Motor neuron (in vitro differentiated cells): ENCODE measurements at regions not wholly inside any gene's neighbourhood (a gene's known extent, or its start where the extent isn't known, plus 50 kb on each side); places are given as distances from the start of the nearest gene placed in this dataset.

Experiments
- ATAC-seq, 8 experiments: fragments of 200-7000 bp; cut with Tn5 transposase; replicated peaks in 6 of 8; 2 replicates each; pipeline ENCODE4 v1.8.0; 2021; ENCODE audit warnings: mild to moderate bottlenecking in 8 of 8, moderate library complexity in 8 of 8
- H3K27ac ChIP-seq, 2 donors: fragments of 250-450 bp; sonication (Bioruptor Pico); 2 replicates each; pipeline ENCODE4 v1.9.0; 2021; ENCODE audit warnings: antibody characterized with exemption in 2 of 2, mild to moderate bottlenecking in 2 of 2, moderate library complexity in 1 of 2
- H3K4me1 ChIP-seq, 2 donors: fragments of 250-450 bp; sonication (Bioruptor Pico); replicated peaks in 1 of 2; 2 replicates each; pipeline ENCODE4 v1.6.1; 2021; ENCODE audit warnings: antibody characterized with exemption in 2 of 2, mild to moderate bottlenecking in 2 of 2, moderate library complexity in 1 of 2
- H3K4me3 ChIP-seq, 5 donors: fragments of 250-450 bp; sonication (Bioruptor Pico); 2 replicates each; pipeline ENCODE4 v1.9.0; 2021; ENCODE audit warnings: antibody characterized with exemption in 5 of 5, mild to moderate bottlenecking in 5 of 5, moderate library complexity in 4 of 5
- WGBS, 10 experiments: fragments of 450-650 bp; shearing (Covaris generic); methylation state at CpG; one replicate each; pipeline ENCODE4 v1.0.0; 2022; 5-methylcytosine and 5-hydroxymethylcytosine counted together
- in situ Hi-C, 9 experiments: fragments of 400-800 bp; cut with MboI; loops; one replicate each; pipeline ENCODE4 v1.15.0; 2021; ENCODE audit warnings: low sequenced_read_pairs in 9 of 9, low pct_unique_long_range_greater_than_20kb in 2 of 9; ENCODE audit not compliant: unreplicated experiment in 9 of 9

DNA sequence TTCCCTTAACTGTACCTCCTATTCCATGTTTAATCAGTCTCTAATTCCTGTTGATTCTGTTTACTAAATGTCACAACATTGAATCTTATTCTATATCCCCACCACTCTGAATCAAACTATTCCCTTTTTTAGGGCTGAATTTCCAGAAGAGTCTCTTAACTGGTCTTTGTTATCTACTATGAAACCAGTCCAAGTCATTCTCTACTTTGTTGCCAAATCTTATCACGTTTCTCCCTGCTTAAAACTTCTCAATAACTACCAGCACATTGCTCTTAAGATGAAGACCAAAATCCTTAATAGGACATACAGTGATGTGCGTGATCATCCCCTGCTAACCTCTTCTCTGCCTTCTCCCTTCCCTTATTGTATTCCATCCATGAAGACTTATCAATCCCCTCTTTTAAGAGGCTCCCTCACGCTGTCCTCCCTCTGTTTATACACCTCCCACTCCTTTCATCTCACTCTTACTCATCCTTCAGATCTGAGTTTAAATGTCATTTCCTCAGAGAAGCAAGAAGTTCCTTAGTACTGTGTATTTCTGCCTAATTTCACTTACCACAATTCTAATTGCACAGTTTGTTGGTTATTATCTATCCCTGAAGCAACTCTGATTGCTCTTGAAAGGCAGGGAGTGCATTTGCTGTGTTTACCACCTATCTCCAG is 143.0 kb upstream of the AHI1 start:
- Histone ChIP-seq H3K4me1 (no peaks in the 10 kb centered on the region), H3K27ac (no peak overlapping the region), H3K4me3 (no peak overlapping the region)
- in situ Hi-C loops: no loop called here
- WGBS, 10 experiments: 35 to 86% (median 66%) methylated on average over 1 to 3 of the region's 3 CpGs
- ATAC-seq: no peak

DNA sequence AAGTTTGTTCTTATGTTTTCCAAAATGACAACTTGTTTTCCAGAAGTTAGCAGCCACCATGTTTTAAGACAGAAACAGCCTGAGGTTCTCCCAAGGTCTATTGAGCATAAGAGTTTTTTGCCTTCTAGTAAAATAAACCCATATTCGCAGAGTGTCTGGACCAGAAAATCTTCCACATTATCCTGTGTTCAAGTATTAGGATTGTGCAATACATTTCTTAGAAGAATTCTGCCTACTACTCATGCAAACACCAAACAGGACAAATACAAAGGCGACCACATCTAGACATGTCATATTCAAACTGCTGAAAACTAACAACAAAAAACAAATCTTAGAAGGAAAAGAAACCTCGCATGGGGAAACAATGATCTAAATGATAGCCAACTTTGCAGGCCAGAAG is 145.4 kb upstream of the AHI1 start:
- Histone ChIP-seq H3K4me1 (no peaks in the 10 kb centered on the region), H3K4me3 (no peak overlapping the region), H3K27ac (no peak overlapping the region)
- ATAC-seq: no peak
- in situ Hi-C loops: no loop called here
- WGBS, 10 experiments: 38 to 100% (median 89%) methylated on average over 1 to 3 of the region's 3 CpGs

GRCh38 chr6:135644394-135644793 is 146.9 kb upstream of the AHI1 start:
- Histone ChIP-seq H3K4me1 (no peaks in the 10 kb centered on the region), H3K4me3 (no peak overlapping the region), H3K27ac (no peak overlapping the region)
- 40 to 93% (median 86%) methylated on average over 1 to 3 of the region's 3 CpGs; no CpG with 5 or more reads in 1 of the 10 experiments for WGBS, 10 experiments
- ATAC-seq: no peak
- in situ Hi-C loops: no loop called here

GRCh38 chr6:135647521-135647920 is 150.0 kb upstream of the AHI1 start:
- Histone ChIP-seq H3K4me1 (no peaks in the 10 kb centered on the region), H3K27ac (no peak overlapping the region), H3K4me3 (no peak overlapping the region)
- in situ Hi-C loops: no loop called here
- no peak for ATAC-seq

- H3K27ac ChIP-seq: no peak overlapping the region
- H3K4me1 ChIP-seq: no peaks in the 10 kb centered on the region
- in situ Hi-C loops: loop anchor here in 1 of 9 experiments (25.0 kb wide), 1 partner anchor 585 kb away; no protein-coding TSS in a partner anchor
- ATAC-seq: no peak
- 30 to 100% (median 75%) methylated on average over 1 to 6 of the region's 7 CpGs; no CpG with 5 or more reads in 1 of the 10 experiments for WGBS, 10 experiments
- no peak overlapping the region for H3K4me3 ChIP-seq
These were observed 154.6 kb upstream of the AHI1 start for GRCh38 chr6:135651964-135652755.

DNA sequence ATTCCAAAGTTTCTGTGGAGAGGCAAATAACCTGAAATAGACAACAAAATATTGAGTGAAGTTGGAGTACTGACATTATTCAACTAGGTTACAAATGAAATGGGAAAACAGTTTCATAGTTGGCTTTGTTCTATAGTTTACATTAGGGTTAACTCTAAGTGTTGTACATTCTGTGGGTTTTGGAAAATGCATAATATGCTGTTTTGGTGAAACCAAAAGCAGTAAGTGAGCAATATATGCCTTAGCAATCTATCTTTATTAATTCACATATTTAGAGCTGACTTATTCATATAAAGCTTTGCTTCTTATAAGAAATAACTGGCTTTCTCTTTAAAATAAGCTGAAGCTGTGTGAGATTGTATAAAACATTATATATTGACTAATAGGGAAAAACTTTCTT is 157.5 kb upstream of the AHI1 start:
- H3K27ac ChIP-seq: no peak overlapping the region
- peaks cover 0 to 15% of the 10 kb centered on the region in 2 donors for H3K4me1 ChIP-seq
- no peak for ATAC-seq
- in situ Hi-C loops: loop anchor here in 1 of 9 experiments (25.0 kb wide), 1 partner anchor 582 kb away; no protein-coding TSS in a partner anchor
- no peak overlapping the region for H3K4me3 ChIP-seq

- Histone ChIP-seq H3K4me1 (peaks cover 0 to 15% of the 10 kb centered on the region in 2 donors), H3K27ac (no peak overlapping the region), H3K4me3 (no peak overlapping the region)
- ATAC-seq: no peak
- in situ Hi-C loops: loop anchor here in 1 of 9 experiments (25.0 kb wide), 1 partner anchor 580 kb away; no protein-coding TSS in a partner anchor
- 86 to 100% (median 100%) methylated on average over 1 to 2 of the region's 2 CpGs; no CpG with 5 or more reads in 1 of the 10 experiments for WGBS, 10 experiments
These were observed 159.7 kb upstream of the AHI1 start for GRCh38 chr6:135657207-135657606.

DNA sequence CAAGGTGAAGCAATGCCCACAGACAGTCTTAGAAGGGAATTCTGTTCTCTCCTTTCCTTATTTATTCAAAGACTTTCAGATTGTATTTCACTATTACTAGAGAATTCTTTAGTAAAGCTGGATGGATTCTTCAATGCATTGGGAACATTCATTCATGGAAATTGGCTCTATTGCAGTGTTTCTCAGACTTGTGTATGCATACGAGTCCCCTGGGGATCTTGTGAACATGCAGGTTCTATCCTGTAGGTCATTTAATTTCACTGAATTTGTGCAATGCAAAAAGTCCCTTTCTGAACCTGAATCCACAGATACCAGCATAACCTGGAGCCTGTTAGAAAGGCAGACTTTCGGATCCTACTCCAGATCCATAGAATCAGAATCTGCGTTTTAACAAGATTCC is 160.9 kb upstream of the AHI1 start:
- in situ Hi-C loops: loop anchor here in 1 of 9 experiments (25.0 kb wide), 1 partner anchor 579 kb away; no protein-coding TSS in a partner anchor
- no peak overlapping the region for H3K4me3 ChIP-seq
- peaks cover 0 to 15% of the 10 kb centered on the region in 2 donors for H3K4me1 ChIP-seq
- no peak overlapping the region for H3K27ac ChIP-seq
- ATAC-seq: peak in 1 of 8 experiments; percentile 47
- 55 to 100% (median 86%) methylated on average over 1 to 3 of the region's 3 CpGs; no CpG with 5 or more reads in 1 of the 10 experiments for WGBS, 10 experiments

DNA sequence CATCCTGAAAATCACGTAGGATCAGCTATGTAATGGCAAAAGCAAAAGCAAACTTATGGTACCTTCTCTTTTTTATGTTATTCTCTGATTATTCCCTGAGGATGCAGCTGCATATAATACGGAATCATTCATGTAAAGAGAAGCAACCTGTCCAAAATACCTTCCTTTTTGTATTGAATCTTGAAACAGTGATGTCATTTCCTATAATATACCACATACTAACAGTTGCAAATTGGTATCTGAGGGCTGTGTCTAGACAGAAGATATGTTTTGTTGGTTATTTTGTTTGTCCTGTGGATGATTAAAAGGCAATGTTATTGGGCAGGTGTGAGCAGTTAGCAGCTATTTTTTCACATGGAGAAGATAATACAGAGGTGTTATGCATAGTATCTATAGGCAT is 161.4 kb upstream of the AHI1 start:
- Histone ChIP-seq H3K27ac (no peak overlapping the region), H3K4me3 (no peak overlapping the region), H3K4me1 (peaks cover 0 to 15% of the 10 kb centered on the region in 2 donors)
- ATAC-seq: no peak
- WGBS, 10 experiments: 39 to 94% (median 69%) methylated on average over 1 to 2 of the region's 2 CpGs; no CpG with 5 or more reads in 2 of the 10 experiments
- in situ Hi-C loops: loop anchor here in 1 of 9 experiments (25.0 kb wide), 1 partner anchor 578 kb away; no protein-coding TSS in a partner anchor

- in situ Hi-C loops: loop anchor here in 1 of 9 experiments (25.0 kb wide), 1 partner anchor 573 kb away; no protein-coding TSS in a partner anchor
- Histone ChIP-seq H3K4me3 (no peak overlapping the region), H3K27ac (no peak overlapping the region), H3K4me1 (peaks cover 0 to 3% of the 10 kb centered on the region in 2 donors)
- 79 to 100% (median 90%) methylated on average over 2 to 3 of the region's 3 CpGs; no CpG with 5 or more reads in 1 of the 10 experiments for WGBS, 10 experiments
- no peak for ATAC-seq
These were observed 167.0 kb upstream of the AHI1 start for GRCh38 chr6:135664527-135664926.

DNA sequence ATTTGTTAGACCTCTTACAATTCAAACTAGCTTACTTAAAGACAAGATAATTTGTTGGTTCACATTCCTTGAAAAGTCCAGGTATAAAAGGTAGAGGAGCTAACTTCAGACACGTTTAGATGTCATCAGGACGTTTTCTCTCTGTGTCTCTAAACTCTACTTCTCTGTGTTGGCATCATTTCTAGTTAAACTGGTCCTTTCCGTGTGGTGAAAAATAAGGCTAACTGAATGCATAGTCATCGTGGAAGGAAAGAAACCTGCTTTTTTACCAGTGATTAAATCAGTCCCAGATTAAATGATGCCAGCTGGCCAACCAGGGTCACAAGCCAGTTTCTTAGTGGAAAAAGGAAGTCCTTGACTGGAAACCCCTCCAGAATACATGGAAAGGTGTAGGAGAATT is 168.4 kb upstream of the AHI1 start:
- H3K4me1 ChIP-seq: peaks cover 0 to 3% of the 10 kb centered on the region in 2 donors
- ATAC-seq: no peak
- H3K27ac ChIP-seq: no peak overlapping the region
- 33 to 90% (median 69%) methylated on average over 2 to 4 of the region's 4 CpGs; no CpG with 5 or more reads in 2 of the 10 experiments for WGBS, 10 experiments
- H3K4me3 ChIP-seq: no peak overlapping the region
- in situ Hi-C loops: loop anchor here in 1 of 9 experiments (25.0 kb wide), 1 partner anchor 571 kb away; no protein-coding TSS in a partner anchor

DNA sequence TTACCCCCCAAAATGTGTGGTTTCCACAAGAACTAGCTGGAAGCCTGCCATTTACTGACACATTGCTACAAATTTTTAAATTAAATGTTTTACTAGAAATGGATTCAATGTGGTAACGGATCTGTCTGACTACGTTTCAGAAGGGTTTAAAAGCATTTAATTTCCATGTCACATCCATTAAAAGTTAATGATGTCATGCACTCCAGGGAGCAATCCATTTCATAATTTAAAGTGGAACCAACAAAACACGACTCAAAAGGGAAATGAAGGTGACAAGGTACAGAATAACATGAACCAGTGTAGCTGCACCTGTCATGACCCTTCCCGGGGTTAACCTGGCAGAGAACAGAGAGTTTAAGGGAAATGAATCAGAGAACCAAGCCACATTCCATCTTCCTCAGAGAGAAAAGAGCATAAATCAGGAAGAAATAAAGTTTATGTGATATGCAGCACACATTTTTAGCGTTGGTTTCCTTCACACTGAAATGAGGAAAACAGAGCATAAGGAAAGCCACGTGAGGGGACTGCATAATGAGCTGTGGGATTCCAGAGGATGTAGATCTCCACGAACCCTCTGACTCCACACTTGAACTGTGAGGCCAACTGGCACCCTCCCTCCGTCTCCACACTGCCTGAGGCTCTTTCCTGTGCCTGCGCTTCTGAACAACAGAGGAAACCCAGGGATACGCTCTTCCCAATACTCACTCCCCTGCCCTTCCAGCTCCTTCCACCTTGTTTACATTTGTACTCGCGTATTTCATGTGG is 170.3 kb upstream of the AHI1 start:
- Histone ChIP-seq H3K27ac (no peak overlapping the region), H3K4me3 (no peak overlapping the region), H3K4me1 (peaks cover 0 to 3% of the 10 kb centered on the region in 2 donors)
- ATAC-seq: peak; percentile 80 to 100 (median 94)
- in situ Hi-C loops: loop anchor here in 1 of 9 experiments (25.0 kb wide), 1 partner anchor 569 kb away; no protein-coding TSS in a partner anchor
- 5 to 69% (median 42%) methylated on average over 1 to 12 of the region's 12 CpGs for WGBS, 10 experiments
